ENCODE measurements at regions not wholly inside any gene's neighbourhood (a gene's known extent, or its start where the extent isn't known, plus 50 kb on each side); places are given as distances from the start of the nearest gene placed in this dataset.
"Not testable (repeated sequence)": the region's sequence is repeated elsewhere in the genome, so short reads cannot be mapped to it uniquely, and the experiment has no call there.

- TF ChIP-seq POLR2A (IDR thresholded peaks at IDR 0.05) = no peak
- no peak for TF ChIP-seq CTCF (IDR thresholded peaks at IDR 0.05)
- H3K4me1 ChIP-seq (replicated peaks in 1 of 2) = no peaks in the 10 kb centered on the region
- intact Hi-C loops (cut with DNase I) = no loop called here
- no peak for DNase-seq
- no peak overlapping the region for H3K27ac ChIP-seq
- no peaks in the 10 kb centered on the region for H3K9me3 ChIP-seq (replicated peaks in 1 of 3)
- no peaks in the 10 kb centered on the region for H3K36me3 ChIP-seq (replicated peaks in 1 of 2)
- H3K4me3 ChIP-seq = no peak overlapping the region
- H3K27me3 ChIP-seq = no peaks in the 10 kb centered on the region
Observed at GRCh38 chr12:59494617-59495016, 101.2 kb upstream of the SLC16A7 start.

- no peak overlapping the region for H3K27ac ChIP-seq
- no peaks in the 10 kb centered on the region for H3K4me1 ChIP-seq (replicated peaks in 1 of 2)
- intact Hi-C loops (cut with DNase I) = no loop called here
- no peak for DNase-seq
- H3K27me3 ChIP-seq = no peaks in the 10 kb centered on the region
- no peak overlapping the region for H3K4me3 ChIP-seq
- TF ChIP-seq CTCF (IDR thresholded peaks at IDR 0.05) = no peak
- WGBS, 4 donors = 62 to 82% (median 71%) methylated on average over 2 of the region's 2 CpGs
- H3K9me3 ChIP-seq (replicated peaks in 1 of 3) = no peaks in the 10 kb centered on the region
- H3K36me3 ChIP-seq (replicated peaks in 1 of 2) = no peaks in the 10 kb centered on the region
Observed at GRCh38 chr12:59491877-59492276, 104.0 kb upstream of the SLC16A7 start.

GRCh38 chr12:59486827-59487226, 109.0 kb upstream of the SLC16A7 start:
- H3K9me3 ChIP-seq (replicated peaks in 1 of 3) = no peaks in the 10 kb centered on the region
- TF ChIP-seq CTCF (IDR thresholded peaks at IDR 0.05) (no peak), POLR2A (IDR thresholded peaks at IDR 0.05) (no peak)
- no peaks in the 10 kb centered on the region for H3K4me1 ChIP-seq (replicated peaks in 1 of 2)
- no peak for DNase-seq
- H3K4me3 ChIP-seq = no peak overlapping the region
- intact Hi-C loops (cut with DNase I) = no loop called here
- H3K36me3 ChIP-seq (replicated peaks in 1 of 2) = no peaks in the 10 kb centered on the region
- H3K27ac ChIP-seq = no peak overlapping the region
- H3K27me3 ChIP-seq = no peaks in the 10 kb centered on the region
- 0% methylated on average over 1 of the region's 1 CpG for WGBS, 4 donors

- Histone ChIP-seq H3K4me1 (replicated peaks in 1 of 2) (no peaks in the 10 kb centered on the region), H3K27me3 (no peaks in the 10 kb centered on the region), H3K4me3 (no peak overlapping the region), H3K27ac (no peak overlapping the region), H3K36me3 (replicated peaks in 1 of 2) (no peaks in the 10 kb centered on the region), H3K9me3 (replicated peaks in 1 of 3) (no peaks in the 10 kb centered on the region)
- intact Hi-C loops (cut with DNase I) = no loop called here
- no peak for DNase-seq
- no peak for TF ChIP-seq POLR2A (IDR thresholded peaks at IDR 0.05)
- TF ChIP-seq CTCF (IDR thresholded peaks at IDR 0.05) = no peak
Observed at GRCh38 chr12:59484575-59484974, 111.3 kb upstream of the SLC16A7 start.

- H3K9me3 ChIP-seq (replicated peaks in 1 of 3); intact Hi-C loops (cut with DNase I); H3K36me3 ChIP-seq (replicated peaks in 1 of 2); H3K4me3 ChIP-seq; H3K27ac ChIP-seq; DNase-seq; H3K27me3 ChIP-seq; H3K4me1 ChIP-seq (replicated peaks in 1 of 2): not testable (repeated sequence)
Observed at GRCh38 chr12:59474236-59474635, 121.6 kb upstream of the SLC16A7 start.
